Right kidney (tissue), 1 donor: ENCODE measurements at regions not wholly inside any gene's neighbourhood (a gene's known extent, or its start where the extent isn't known, plus 50 kb on each side); places are given as distances from the start of the nearest gene placed in this dataset.
"Not testable (repeated sequence)": the region's sequence is repeated elsewhere in the genome, so short reads cannot be mapped to it uniquely, and the experiment has no call there.

Experiments used
- DNase-seq: peaks from one replicate; pipeline ENCODE4 v3.0.0-alpha.2; 2016

DNA sequence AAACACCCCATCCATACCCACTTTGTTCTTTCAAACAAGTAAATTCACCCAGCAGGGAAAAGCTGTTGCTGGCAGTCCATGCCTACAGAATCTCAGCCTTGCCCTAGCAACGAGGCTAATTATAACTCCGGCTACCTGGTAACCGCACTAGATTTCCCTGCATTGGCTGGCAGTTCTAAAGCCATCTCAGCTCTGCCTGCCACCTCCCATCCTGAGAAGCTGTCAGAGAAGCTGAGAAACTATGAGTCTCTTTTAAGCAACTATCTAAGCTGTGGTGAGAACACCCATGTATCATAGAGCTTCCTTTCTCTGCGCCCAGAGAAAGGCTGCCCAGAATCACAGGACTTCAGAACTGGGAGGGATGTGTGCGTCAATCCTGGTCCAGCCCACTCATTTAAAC lies 126.5 kb upstream of the NBPF9 start:
- DNase-seq = not testable (repeated sequence)

DNA sequence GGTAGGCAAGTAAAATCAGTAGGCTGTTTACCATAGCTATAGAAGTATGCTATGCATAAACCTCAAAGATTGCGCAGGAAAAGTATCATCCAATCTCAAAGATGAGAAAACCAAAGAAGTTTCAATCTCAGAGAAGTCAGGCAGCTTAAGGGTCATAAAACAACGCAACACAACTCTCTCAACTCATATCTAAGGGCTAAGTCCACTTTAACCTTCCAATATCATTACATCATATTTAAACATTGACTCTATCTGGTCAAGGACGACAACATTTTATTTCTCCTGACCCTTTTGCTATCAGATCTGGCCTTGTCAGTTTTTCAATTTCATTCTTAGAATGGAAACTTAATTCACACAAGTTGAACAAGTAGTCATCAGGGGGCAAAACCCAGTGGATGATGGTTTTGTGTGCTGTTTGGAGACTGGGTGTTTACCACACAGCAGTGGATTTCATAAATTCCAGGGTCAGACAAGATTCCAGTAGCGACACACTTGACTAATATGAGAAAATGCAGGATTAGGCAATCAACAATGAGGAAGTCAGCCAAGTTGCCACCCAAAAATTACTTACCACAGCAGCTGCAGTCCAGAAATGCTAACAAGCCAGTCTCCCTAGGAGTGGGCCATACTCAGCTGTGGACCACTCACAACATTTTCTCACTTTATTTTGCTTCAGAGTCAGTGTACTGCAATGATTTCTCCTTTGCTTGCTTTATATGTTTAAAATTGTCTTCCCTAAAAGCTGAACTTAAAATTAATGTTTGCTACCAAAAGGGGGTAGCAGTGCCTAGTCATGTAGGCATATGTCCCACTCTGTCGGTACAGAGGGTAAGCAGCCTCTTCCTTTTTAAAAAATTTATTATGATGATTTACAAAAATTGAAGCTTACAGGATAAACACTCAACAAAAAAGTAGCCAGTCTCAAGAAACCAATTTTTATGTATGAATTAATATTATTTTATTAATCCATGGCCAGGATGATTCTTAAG lies 131.9 kb upstream of the NBPF9 start:
- not testable (repeated sequence) for DNase-seq

DNA sequence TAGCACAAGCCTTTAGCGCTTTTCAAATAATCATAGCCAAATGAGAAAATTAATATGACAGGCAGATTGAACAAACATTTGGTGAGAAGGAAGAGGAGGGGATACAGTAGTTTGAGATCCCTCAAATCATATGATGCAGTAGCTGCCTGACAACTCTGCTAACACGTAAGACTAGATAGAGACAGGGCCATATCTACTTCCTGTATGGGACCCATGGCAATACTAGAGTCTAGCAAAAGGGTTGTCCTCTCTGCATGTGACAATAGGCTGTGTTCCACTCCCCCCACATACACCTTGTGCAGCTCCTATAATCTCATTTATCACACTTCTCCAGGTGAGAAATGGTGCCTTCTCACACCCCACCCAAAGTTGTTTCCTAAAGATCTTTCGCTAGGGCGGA lies 134.2 kb upstream of the NBPF9 start:
- DNase-seq = not testable (repeated sequence)

DNA sequence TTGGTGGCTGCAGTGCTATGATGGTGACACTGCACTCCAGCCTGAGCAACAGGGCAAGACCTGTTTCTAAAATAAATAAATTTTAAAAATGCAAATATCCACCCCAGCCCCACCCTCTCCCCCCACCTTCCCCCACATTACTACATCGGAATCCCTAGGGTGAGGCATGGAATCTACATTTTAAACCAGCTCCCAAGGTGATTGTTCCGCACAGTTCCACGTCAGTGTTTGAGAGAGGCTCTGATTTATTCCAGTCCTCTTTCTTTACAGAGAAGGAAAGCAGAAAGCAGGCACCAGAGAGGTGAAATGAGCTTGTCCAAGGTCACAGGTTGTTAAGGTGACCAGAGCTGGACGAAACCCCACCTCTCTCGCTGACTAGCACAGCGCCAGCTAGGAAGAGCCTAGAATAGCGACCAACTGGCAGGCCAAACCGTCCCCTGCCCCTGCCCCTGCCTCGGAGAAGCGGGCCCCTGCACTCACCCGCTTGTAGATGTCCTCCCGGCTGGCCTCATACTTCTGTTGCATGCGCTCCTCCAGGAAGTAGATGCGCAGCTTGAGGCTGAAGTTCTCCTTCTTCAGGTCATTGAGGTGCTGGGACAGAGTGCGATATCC lies 136.7 kb upstream of the NBPF9 start:
- DNase-seq = not testable (repeated sequence)

DNA sequence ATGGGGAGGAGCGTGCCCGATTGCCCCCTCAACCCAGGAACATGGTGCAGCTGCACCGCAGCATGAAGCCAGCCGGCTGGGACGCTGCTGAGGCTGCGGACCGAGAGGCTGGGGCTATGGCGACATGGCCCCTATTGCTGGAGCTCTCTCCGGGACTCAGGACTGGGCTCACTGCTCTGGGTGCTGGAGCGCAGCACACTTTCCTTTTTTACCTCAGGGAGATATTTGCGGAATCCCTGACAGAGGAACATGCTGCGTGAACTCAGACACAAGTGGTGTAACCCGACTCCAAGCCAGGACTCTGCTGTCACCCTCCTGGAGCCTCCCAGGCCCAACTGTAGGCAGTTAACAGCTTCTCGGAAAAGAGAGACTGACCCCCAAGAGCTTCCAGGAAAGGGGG lies 137.2 kb upstream of the NBPF9 start:
- not testable (repeated sequence) for DNase-seq

DNA sequence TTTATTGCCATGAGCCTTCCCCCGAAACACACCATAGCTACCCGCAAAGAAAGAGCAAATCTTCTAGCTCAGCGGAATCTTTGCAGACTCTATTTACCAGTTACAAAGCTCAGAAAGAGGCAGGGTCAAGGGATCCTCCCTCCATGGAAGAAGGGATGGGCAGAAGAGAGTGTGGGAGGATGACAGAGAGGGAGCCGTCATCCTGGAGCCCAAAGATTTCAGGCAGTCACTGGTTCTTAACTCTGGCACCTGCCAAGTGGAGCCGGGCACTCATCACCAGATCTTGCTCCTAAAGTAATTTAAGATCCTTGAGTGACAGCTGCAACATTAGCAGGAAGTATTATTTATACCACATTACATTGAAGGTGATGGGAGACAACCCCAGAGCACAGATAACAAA lies 137.9 kb upstream of the NBPF9 start:
- not testable (repeated sequence) for DNase-seq

DNA sequence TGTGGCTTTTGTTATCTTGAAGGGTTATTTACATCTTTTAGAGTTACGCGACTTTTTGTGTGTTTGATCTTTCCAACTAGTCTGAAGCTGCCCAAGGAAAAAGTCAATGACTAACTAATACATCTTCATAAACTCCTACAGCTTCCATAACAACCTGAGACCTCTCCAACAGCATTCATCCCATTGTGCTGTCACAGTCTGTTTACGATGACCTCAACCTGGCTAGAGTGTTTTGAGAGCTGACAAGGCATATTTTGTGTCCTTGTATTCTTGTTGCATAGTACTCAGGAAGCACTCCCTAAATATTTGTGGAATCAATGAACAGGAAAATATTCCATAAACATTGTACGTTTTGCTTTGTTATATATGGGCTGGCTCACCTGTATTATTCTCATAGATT lies 140.2 kb upstream of the NBPF9 start:
- DNase-seq = not testable (repeated sequence)

DNA sequence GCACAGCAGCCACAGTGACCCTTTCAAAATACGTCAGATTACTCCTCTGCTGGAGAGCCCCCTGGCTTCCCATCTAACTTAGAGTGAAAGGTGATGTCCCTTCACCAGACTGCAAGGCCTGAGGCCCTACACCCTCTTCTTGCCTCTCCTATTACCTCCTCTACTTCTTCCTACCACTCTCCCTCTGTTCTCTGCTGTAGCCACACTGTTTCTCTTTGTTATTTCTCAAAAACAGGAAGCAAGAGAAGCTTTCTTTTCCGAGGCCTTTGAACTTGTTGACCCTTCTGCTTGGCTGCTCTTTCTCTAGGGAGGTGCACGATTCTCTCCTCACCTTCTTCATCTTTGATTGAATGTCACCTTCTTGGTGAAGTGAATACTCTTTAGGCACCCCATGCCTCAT lies 141.3 kb upstream of the NBPF9 start:
- DNase-seq = not testable (repeated sequence)

DNA sequence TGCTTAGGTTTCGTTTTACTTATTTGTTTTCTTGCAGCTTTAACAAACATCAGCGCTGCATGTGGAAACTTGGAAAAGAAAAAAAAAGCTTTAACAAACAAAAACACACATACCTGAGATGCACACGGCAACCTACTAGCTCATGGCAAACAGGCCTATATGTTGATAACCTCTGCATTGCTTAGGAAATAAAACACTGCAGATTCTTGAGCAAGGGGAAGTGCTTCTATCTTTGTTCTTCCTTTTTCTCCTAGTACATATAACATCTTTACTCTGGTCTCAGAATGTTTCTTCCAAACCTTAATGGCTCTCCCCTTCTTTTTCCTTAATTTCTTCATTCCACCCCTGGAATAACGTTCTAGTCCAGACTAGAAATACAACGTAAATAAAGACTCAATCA lies 142.9 kb upstream of the NBPF9 start:
- DNase-seq = not testable (repeated sequence)

DNA sequence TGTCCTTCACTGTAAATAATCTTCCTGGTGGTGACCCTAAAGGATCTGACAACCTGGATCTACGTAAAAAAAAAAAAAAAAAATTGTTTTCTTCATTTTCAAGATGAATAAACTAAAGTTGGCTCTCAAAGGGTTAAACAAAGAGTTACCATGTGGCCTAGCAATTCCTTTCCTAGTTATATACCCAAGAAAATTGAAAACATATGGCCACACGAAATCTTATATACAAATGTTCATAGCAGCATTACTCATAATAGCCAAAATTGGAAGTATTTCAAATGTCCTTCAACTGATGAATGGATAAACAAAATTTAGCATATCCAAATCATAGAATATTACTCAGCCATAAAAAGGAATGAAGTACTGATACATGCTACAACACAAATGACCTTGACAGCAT lies 145.3 kb upstream of the NBPF9 start:
- DNase-seq = not testable (repeated sequence)

DNA sequence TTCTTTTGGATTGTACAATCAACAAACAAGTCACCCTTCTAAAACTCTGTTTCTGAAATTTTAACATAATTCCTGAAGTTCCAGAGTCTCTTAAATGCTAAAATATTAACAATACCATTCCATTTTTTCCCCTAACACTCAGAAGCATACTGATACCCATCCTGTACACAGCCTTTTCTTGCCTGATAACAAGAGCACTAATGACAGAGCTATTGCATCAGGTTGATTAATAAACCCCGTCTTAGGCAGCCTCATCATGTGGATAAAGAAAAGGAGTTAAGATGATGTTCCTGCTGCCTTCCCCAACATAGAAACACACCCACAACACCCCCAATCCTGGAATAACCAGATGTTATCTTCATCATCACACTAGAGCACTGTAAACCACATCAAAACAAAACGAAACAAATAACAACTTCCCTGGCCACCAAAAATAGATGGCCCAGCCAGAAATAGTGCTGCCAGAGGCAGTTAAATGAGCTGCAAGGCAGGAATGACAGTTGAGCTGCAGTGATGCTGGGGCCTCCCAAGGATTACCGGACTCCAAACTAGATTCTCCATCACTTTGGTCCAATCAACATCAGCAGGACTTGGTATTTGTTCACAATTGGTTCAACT lies 146.6 kb upstream of the NBPF9 start:
- not testable (repeated sequence) for DNase-seq

DNA sequence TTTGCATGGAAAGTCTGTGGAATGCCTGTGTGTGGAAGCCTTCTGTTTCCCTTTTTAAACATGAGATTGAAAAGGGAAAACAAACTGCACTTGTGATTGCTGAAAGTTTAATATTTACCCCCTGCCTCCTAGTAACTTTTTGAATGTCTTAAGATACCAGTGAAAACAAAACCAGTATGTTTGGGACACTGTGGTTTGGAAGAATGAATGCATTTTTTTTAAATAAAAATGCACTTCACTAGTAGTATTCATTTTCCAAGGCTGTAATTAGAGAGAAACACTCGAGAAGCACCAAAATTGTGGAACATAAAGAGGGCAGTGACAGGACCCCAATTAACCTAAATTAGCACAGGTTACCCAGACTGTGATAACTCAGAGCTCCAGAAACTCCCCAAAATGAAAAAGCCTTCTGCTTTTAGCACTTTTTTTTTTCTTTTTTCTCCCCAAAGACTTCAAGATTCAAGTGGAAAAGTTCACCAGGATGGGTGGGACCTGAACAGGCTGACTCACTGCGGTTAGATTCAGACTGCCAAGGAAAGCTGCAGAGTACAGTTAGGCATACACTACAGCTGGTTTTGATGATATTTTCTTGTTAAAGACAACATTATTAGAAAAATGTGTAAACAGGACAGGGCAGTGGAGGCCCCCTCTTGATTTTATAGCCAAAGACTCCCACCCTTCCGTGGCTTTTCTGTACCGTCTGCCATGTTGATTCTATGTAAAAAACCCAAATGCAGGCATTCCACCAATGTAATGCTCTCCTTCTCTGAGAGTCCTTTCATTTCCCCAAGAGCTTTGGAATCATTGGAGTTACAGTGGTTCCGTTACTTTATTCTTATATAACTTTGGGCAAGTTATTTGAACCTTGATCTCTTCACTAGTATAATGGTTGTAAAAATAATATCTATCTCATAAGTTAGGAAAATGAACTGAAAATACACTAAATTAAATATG lies 151.8 kb upstream of the NBPF9 start:
- DNase-seq = not testable (repeated sequence)

DNA sequence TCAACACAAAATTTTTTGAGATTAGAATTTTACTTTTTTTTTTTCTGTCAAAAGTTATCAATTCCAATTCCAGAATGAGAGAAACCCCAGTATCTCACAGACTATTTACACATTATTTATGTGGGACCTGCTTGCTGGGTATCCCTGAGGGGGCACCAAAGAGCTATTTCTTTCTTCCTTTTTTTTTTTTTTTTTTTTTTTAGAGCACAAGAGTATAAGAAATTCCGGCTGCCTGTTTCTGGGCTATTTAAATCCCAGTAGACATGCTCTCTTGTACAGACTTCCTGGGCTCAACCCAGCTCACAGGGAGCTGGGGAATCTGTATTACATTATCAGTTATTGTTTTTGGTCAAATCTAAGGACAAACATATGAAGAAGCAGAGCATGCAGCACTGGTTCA lies 156.9 kb upstream of the NBPF9 start:
- DNase-seq = not testable (repeated sequence)

DNA sequence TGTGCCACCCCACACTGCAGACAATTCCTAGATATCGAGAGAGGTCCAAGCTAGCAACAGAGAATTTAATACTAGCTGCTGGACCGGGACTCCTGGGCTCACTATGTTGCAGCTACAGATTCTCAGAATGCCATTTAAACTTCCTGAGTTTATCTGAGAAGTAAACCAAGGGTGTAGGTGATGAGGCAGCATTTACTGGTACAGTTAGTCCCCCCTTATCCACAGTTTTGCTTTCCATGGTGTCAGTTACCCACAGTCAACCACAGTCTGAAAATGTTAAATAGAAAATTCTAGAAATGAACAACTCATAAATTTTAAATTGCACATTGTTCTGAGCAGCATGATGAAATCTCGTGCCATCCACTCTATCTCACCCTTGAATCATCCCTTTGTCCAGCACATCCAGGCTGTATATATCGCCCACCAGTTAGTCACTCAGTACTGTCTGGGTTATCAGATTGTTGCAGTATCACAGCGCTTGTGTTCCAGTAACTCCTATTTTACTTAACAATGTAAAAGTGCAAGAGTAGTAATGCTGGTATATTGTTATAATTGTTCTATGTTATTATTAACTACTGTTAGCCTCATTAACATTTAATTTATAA lies 157.5 kb upstream of the NBPF9 start:
- DNase-seq = not testable (repeated sequence)

DNA sequence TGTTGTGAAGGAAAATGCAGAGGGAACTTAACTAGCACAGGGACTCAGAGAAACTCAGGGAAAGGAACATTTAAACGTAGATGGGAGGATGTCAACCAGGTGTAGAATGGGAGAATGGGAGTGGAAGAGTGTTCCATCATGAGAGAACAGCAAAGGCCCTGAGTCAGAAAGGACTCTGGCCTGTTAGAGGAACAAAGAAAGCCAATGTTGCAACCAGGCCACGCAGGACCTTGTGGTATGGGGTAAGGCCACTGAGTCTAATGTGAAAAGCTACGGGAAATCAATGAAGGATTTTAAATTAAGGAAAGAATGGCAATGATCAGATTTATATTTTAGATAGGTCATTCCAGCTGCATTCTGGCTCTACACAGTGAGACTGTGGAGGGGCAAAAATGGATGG lies 163.9 kb upstream of the NBPF9 start:
- DNase-seq = not testable (repeated sequence)

DNA sequence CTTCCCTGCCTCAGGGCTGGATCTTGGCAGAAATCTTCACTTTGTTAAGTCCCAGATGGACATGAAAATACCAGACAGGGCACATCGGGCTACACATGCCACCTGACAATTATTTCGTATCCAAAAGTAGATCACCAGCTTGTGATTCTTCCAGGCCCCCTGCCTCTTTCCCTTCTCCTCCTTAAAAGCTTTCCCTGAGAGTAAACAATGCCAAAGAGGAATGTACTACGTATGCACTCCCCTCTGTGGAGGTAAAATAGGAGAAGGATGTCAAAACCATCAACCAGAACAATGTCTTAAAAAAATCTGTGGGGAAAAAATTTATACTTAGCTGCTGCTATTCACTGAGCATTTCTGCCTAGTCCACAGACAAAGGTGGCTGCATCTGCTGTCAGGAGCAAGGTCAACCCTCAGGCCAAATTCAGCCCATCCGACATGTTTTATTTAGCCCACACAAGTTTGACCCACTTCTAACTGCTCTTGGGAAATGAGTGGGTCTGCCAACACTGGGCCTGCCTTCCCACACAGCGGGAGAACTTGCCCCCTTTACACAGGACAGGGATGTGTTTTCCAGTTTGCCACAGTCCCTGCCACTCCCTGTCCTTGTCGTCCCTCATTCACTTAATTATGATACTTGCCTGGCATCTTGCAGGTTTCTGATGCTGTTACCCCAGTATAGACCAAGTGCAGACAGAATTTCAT lies 165.8 kb upstream of the NBPF9 start:
- not testable (repeated sequence) for DNase-seq

DNA sequence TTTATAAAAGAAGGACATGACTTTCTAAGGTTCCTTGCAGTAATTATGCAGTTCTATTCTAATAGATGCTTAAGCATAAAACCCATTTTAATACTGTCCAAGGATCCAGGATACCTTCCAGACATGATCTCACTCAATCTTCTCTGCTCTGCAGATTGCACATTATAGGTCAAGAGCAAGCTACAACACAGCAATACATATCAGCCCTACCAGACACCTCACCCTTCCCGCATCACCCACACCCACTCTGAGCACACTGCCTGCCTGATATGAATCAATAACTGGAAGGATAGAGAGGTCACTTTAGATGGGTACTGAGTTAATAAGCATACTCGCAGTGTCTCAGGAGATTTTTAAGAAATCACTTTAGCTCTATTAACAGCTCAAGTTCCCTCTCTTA lies 166.5 kb upstream of the NBPF9 start:
- DNase-seq = not testable (repeated sequence)

DNA sequence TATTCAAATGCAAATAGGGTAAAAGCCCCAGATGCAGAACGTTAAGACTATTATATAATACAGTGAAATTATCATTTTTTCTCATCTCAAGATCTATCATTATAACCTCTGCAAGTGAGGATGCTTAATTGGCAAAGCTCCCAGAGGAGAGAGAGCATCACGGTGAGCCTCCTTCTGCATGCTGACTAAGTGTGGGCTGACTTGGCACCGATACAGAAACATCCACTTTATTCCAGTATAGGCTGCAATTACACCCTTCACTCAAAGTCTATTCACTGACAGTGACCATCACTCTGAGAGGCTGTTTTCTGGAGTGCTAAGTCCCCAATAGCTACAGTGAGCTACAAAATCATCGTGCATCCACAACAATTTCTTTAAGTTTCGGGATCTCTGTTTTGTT lies 171.1 kb upstream of the NBPF9 start:
- DNase-seq = not testable (repeated sequence)

DNA sequence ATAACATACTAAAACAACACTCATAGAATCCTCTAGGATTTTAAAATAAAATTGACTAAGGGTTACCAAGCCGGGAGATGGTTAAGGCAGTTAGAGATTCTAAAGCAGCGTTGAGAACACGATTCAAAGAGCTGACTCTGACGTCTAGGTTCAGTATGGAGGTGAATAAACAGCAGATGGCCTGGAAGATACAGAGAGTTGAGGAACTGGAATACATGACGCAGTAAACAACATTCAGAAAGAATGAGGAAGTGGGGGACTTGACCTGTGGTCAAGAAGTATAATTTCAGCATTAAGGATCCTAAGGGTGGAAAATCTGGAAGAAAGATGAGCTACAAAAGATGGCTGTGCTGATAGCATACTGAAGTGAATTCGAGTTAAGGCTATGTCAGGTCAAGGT lies 172.5 kb upstream of the NBPF9 start:
- not testable (repeated sequence) for DNase-seq

DNA sequence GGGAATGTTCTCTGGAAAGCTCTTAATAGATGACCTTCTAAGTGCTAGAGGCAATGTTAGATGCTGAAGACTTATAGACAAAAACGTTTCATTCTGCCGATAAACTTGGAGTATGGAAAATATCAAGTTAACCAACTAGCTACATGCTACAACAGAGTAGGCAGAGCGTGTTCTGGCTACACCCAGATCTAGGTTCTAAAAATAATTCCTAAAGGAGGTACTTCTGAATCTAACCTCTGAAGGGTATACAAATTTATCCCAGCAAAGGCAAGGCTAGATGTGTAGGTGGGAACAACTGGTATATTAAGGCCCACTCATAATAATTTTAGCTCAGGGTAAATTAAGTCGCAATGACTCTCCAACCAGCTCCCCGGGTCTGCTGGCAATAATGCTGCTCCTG lies 173.1 kb upstream of the NBPF9 start:
- not testable (repeated sequence) for DNase-seq

DNA sequence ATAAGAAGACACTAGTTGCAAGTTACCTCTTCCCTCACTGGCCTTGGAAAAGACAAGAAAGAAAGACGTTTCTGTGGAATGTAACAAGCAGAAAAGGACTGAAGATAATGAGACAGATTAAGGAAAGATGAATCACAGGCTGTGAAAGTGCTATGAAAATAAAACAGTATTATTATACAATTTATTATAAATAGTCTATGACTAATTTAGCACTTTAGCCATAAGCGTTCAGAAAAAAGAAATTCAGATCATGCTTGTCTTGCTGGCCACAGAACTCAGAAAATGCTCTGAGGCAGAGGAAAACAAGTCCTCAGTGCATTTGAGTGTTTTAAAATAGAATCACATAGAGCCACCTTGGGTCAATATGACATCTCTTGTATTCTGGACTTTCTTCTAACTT lies 174.8 kb upstream of the NBPF9 start:
- not testable (repeated sequence) for DNase-seq
